ENCODE measurements at regions not wholly inside any gene's neighbourhood (a gene's known extent, or its start where the extent isn't known, plus 50 kb on each side); places are given as distances from the start of the nearest gene placed in this dataset.

- no peak overlapping the region for H3K4me3 ChIP-seq (ENCODE audit: low read depth, low read length)
- DNase-seq (ENCODE audit: low read depth): no peak
- TF ChIP-seq CTCF (IDR thresholded peaks at IDR 0.05; ENCODE audit: control insufficient read depth, extremely low read depth, insufficient read depth): no peak
Observed at GRCh38 chr6:53984163-53984562, 127.1 kb upstream of the MLIP start.

GRCh38 chr6:53984581-53984980 lies 126.7 kb upstream of the MLIP start:
- DNase-seq (ENCODE audit: low read depth): no peak
- no peak for TF ChIP-seq CTCF (IDR thresholded peaks at IDR 0.05; ENCODE audit: control insufficient read depth, extremely low read depth, insufficient read depth)
- H3K4me3 ChIP-seq (ENCODE audit: low read depth, low read length): no peak overlapping the region

- TF ChIP-seq CTCF (IDR thresholded peaks at IDR 0.05; ENCODE audit: control insufficient read depth, extremely low read depth, insufficient read depth): no peak
- no peak overlapping the region for H3K4me3 ChIP-seq (ENCODE audit: low read depth, low read length)
- no peak for DNase-seq (ENCODE audit: low read depth)
Observed at GRCh38 chr6:53985366-53985765, 125.9 kb upstream of the MLIP start.

GRCh38 chr6:53986165-53986720 lies 125.0 kb upstream of the MLIP start:
- no peak overlapping the region for H3K4me3 ChIP-seq (ENCODE audit: low read depth, low read length)
- DNase-seq (ENCODE audit: low read depth): peak; percentile 3
- TF ChIP-seq CTCF (IDR thresholded peaks at IDR 0.05; ENCODE audit: control insufficient read depth, extremely low read depth, insufficient read depth): peak; percentile 79

GRCh38 chr6:53986721-53987521 lies 124.3 kb upstream of the MLIP start:
- no peak for DNase-seq (ENCODE audit: low read depth)
- H3K4me3 ChIP-seq (ENCODE audit: low read depth, low read length): no peak overlapping the region
- TF ChIP-seq CTCF (IDR thresholded peaks at IDR 0.05; ENCODE audit: control insufficient read depth, extremely low read depth, insufficient read depth): no peak

GRCh38 chr6:53987522-53987888 lies 123.7 kb upstream of the MLIP start:
- DNase-seq (ENCODE audit: low read depth): no peak
- H3K4me3 ChIP-seq (ENCODE audit: low read depth, low read length): no peak overlapping the region
- TF ChIP-seq CTCF (IDR thresholded peaks at IDR 0.05; ENCODE audit: control insufficient read depth, extremely low read depth, insufficient read depth): no peak

GRCh38 chr6:53989504-53989903 lies 121.7 kb upstream of the MLIP start:
- DNase-seq (ENCODE audit: low read depth): no peak
- TF ChIP-seq CTCF (IDR thresholded peaks at IDR 0.05; ENCODE audit: control insufficient read depth, extremely low read depth, insufficient read depth): no peak
- no peak overlapping the region for H3K4me3 ChIP-seq (ENCODE audit: low read depth, low read length)
